HG02623 (cell line): ENCODE measurements at regions not wholly inside any gene's neighbourhood (a gene's known extent, or its start where the extent isn't known, plus 50 kb on each side); places are given as distances from the start of the nearest gene placed in this dataset.

Source experiments
- ATAC-seq: cut with Tn5 transposase; IDR thresholded peaks from one replicate; pipeline ENCODE4 v1.9.1; 2021; ENCODE audit warnings: moderate library complexity; ENCODE audit not compliant: unreplicated experiment

- no peak for ATAC-seq
These were observed 263.1 kb upstream of the MOCS1 start for GRCh38 chr6:40197371-40197770.

GRCh38 chr6:40196135-40196518 is 261.9 kb upstream of the MOCS1 start:
- ATAC-seq = no peak

- ATAC-seq = no peak
These were observed 261.3 kb upstream of the MOCS1 start for GRCh38 chr6:40195428-40196134.

GRCh38 chr6:40194447-40195170 is 260.3 kb upstream of the MOCS1 start:
- ATAC-seq = no peak

- ATAC-seq = no peak
These were observed 258.3 kb upstream of the MOCS1 start for GRCh38 chr6:40192516-40192915.

- no peak for ATAC-seq
These were observed 254.7 kb upstream of the MOCS1 start for GRCh38 chr6:40188931-40189330.

GRCh38 chr6:40187535-40188144 is 253.4 kb upstream of the MOCS1 start:
- ATAC-seq = no peak

GRCh38 chr6:40185486-40185885 is 251.2 kb upstream of the MOCS1 start:
- ATAC-seq = no peak

- ATAC-seq = no peak
These were observed 249.6 kb upstream of the MOCS1 start for GRCh38 chr6:40183902-40184301.

GRCh38 chr6:40181367-40181766 is 247.1 kb upstream of the MOCS1 start:
- ATAC-seq = no peak

GRCh38 chr6:40180271-40180670 is 246.0 kb upstream of the MOCS1 start:
- no peak for ATAC-seq

GRCh38 chr6:40179496-40179895 is 245.2 kb upstream of the MOCS1 start:
- no peak for ATAC-seq

GRCh38 chr6:40177598-40177997 is 243.3 kb upstream of the MOCS1 start:
- no peak for ATAC-seq

- no peak for ATAC-seq
These were observed 241.9 kb upstream of the MOCS1 start for GRCh38 chr6:40176152-40176551.

- no peak for ATAC-seq
These were observed 238.0 kb upstream of the MOCS1 start for GRCh38 chr6:40172272-40172671.

- ATAC-seq = no peak
These were observed 237.1 kb upstream of the MOCS1 start for GRCh38 chr6:40171343-40171742.

- no peak for ATAC-seq
These were observed 236.6 kb upstream of the MOCS1 start for GRCh38 chr6:40170856-40171255.

GRCh38 chr6:40169878-40170277 is 235.6 kb upstream of the MOCS1 start:
- no peak for ATAC-seq

GRCh38 chr6:40166963-40167362 is 232.7 kb upstream of the MOCS1 start:
- ATAC-seq = no peak

- ATAC-seq = no peak
These were observed 230.9 kb upstream of the MOCS1 start for GRCh38 chr6:40165036-40165709.

GRCh38 chr6:40164345-40164755 is 230.1 kb upstream of the MOCS1 start:
- no peak for ATAC-seq

GRCh38 chr6:40163924-40164323 is 229.7 kb upstream of the MOCS1 start:
- ATAC-seq = no peak
